HG03280 (cell line): ENCODE measurements at regions not wholly inside any gene's neighbourhood (a gene's known extent, or its start where the extent isn't known, plus 50 kb on each side); places are given as distances from the start of the nearest gene placed in this dataset.
"Not testable (repeated sequence)": the region's sequence is repeated elsewhere in the genome, so short reads cannot be mapped to it uniquely, and the experiment has no call there.

ENCODE experiments used
- ATAC-seq: cut with Tn5 transposase; IDR thresholded peaks from one replicate; pipeline ENCODE4 v1.9.1; 2021; ENCODE audit warnings: mild to moderate bottlenecking, moderate library complexity; ENCODE audit not compliant: unreplicated experiment

GRCh38 chr13:79933389-79933788, 407.5 kb downstream of the SPRY2 start:
- ATAC-seq: no peak

DNA sequence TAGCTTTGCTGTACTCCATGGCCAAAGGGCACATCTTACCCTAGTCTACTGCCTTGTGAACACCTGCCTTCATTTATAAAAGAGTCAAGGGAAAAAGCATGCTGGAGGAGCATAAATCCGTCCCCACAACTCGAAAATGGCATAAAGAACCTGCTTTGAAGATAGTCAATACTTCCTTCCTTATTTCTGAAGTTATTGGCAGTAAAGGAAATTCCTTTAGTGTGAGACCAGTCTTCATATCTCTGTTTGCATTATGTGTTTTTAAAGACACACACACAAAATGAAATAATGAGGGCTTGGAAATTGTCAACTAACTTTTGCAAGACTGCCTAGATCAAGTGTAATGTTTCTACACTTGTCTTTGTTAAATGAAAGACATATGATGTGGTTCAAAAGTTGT, 408.4 kb downstream of the SPRY2 start:
- no peak for ATAC-seq

DNA sequence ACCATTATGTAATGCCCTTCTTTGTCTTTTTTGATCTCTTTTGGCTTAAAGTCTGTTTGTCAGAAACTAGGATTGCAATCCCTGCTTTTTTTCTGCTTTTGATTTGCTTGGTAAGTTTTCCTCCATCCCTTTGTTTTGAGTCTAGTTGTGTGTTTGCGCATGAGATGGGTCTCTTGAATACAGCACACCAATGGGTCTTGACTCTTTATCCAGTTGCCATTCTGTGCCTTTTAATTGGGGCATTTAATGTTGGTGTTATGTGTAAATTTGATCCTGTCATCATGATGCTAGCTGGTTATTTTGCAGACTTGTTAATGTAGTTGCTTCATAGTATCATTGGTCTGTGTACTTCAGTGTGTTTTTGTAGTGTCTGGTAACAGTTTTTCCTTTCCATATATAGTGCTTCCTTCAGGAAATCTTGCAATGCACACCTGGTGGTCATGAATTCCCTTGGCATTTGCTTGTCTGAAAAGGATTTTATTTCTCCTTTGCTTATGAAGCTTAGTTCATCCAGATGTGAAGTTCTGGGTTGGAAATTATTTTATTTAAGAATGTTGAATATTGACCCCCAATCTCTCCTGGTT, 416.9 kb downstream of the SPRY2 start:
- not testable (repeated sequence) for ATAC-seq

- no peak for ATAC-seq
Measured at GRCh38 chr13:79919091-79919490, 421.8 kb downstream of the SPRY2 start.

- ATAC-seq: no peak
Measured at GRCh38 chr13:79918620-79919019, 422.3 kb downstream of the SPRY2 start.

- no peak for ATAC-seq
Measured at GRCh38 chr13:79917628-79918027, 423.3 kb downstream of the SPRY2 start.

DNA sequence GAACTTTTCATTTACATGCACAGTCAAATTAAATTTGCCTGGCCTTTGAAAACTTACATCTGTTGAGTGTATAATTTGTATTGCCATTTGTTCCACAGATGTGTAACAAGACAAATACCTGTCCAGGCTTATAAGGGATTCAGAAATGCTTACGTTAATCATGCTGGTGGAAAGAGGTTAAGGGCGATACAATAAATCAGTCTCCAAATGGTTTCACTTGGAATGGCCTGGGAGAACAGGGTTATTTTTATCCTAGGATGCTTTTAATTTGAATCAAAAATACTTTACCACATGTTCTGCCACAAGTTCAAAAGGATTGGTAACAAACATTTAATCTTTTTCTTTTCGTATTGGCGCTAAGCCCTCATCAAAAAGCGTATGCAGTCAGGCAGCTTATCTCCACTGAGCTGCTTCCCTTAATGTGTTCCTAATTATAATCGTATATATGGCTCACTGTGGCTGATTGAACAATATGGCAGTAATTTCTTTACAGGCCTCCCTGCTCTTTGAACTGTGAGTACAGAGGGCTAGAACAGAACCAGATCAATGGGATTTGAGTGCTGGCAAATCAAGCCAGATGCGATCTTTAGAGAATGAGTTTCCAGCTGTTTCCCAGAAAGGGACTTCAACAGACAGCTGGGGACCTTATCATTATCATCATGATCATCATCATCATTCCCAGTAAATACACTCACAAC, 425.7 kb downstream of the SPRY2 start:
- no peak for ATAC-seq

DNA sequence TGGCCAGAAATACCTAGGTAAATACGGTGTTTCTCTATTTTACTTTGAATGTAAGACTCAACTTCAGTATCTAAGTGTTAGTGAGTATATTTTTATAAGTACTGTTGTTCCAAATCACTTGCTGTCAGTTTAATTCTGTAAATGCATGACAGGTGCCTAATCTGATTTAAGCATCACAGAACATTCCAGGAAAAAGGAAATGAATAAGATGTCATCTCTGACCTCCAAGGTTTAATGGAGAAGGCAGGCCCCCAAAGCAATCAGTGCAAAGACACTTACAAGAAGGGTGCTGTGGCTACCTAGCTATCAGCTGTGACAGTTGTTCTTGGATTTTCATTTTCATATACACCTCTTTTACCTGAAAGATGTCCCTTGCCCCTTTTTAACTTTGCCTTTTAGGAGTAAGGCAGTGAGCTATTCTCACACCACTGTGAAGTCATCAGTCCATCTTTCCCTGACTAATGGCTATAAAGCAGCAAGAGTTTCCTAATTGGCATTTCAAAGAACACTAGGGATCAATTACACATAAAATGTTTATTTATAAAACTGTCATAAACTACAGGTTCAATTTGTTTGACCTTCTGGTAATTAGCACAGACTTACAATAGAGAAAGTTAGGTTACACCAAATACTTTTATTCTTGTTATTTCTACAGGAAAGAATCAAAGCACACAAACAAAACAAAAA, 427.6 kb downstream of the SPRY2 start:
- ATAC-seq: no peak

- no peak for ATAC-seq
Measured at GRCh38 chr13:79912403-79912802, 428.5 kb downstream of the SPRY2 start.

- no peak for ATAC-seq
Measured at GRCh38 chr13:79910875-79911540, 429.9 kb downstream of the SPRY2 start.

- ATAC-seq: no peak
Measured at GRCh38 chr13:79909644-79910043, 428.7 kb downstream of the NDFIP2 start.

- no peak for ATAC-seq
Measured at GRCh38 chr13:79908381-79908780, 427.4 kb downstream of the NDFIP2 start.

GRCh38 chr13:79907527-79907926, 426.6 kb downstream of the NDFIP2 start:
- no peak for ATAC-seq

GRCh38 chr13:79906345-79906744, 425.4 kb downstream of the NDFIP2 start:
- no peak for ATAC-seq

DNA sequence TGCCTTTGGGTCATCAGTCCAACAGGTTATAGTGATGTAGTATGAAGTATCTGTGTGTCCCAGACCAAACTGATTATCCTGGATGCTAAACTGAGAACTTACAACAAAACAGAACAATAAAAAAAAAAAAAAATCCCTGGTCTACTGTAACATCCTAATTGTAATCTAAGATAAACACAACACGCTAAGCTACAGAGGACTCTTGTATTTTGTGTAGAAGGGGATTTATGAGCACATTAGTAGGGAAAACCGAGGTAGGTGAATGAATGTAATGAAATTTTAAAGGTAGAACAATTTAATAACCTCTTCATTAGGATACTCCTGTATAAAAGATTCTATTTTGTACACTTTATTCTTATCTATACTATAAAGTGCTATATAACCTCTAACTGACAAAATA, 424.1 kb downstream of the NDFIP2 start:
- ATAC-seq: no peak

- no peak for ATAC-seq
Measured at GRCh38 chr13:79904581-79904980, 423.6 kb downstream of the NDFIP2 start.

DNA sequence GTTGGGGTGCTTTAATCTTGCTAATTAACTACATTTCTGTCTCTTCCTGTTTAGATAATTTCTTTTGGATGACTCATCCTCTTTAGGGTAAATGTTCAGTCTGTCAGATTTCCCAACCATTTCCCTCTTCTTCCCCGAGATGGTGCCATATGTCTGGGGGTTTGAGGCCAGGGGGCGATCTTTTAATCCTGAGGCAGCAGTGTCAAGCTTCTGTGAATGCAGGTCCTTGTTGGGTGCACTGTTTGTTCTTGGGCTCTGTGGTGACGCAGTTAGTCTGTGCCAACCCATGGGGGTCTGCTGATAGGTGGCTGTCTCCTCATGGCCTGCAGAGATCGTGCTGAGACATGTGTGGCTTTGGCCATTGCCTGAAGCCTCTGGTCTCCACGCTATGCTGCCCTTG, 420.4 kb downstream of the NDFIP2 start:
- ATAC-seq: no peak

- ATAC-seq: no peak
Measured at GRCh38 chr13:79900356-79900755, 419.4 kb downstream of the NDFIP2 start.

- ATAC-seq: no peak
Measured at GRCh38 chr13:79898996-79899395, 418.0 kb downstream of the NDFIP2 start.

DNA sequence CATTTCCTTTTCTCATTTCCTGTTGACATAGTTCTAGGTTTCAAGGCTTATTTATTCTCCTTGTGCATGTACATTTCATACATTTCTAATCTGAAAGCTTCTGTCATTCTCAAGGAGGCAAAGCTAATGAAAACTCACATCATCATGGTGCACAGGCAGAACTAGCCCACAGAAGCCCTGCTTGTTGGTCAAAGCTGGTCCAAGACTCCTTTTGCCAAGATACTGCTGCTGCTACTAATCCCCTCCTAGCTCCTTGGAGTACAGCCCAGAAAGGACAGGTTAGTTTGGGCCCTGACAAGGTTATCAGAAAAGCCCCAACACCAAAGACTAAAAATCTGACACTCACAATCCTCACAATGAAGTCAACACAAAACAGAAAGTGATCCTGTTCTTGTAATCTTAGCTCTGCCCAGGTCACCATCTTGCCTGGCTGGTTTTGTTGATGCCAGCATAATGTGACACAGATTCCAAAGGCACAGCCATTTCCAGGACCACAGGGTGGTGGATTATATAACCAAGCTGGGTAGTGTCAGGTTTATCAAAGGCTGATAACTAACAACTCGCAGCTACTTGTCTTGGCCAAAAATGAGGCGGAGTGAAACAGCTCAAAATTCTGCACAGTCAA, 417.4 kb downstream of the NDFIP2 start:
- no peak for ATAC-seq

GRCh38 chr13:79896851-79897250, 415.9 kb downstream of the NDFIP2 start:
- no peak for ATAC-seq
